ENCODE measurements at regions not wholly inside any gene's neighbourhood (a gene's known extent, or its start where the extent isn't known, plus 50 kb on each side); places are given as distances from the start of the nearest gene placed in this dataset.

DNA sequence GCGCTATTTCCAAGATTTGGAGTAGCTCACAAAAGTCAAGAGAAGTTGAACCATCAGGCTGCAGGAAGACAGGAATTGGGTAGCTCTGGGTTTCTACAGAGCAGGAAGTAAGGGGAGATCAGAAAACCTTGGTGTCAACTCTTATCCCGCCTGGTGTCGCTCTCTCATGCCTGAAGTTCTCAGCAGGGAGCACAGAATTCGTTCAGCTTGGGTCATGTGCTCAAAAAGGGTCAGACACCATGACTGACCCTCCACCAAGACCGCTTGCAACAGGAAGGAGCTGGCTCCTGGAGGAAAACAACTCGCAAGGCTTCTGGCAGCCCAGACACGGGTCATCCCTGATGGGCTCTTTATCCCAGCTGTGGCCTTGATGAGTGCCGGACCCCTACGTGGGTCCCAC lies 93.7 kb upstream of the MSX1 start:
- no peak for TF ChIP-seq CEBPB (tag; IDR thresholded peaks at IDR 0.05)
- TF ChIP-seq NBN (IDR thresholded peaks at IDR 0.05; ENCODE audit: low read depth): no peak

All from K562 (cell line).